ENCODE measurements at regions not wholly inside any gene's neighbourhood (a gene's known extent, or its start where the extent isn't known, plus 50 kb on each side); places are given as distances from the start of the nearest gene placed in this dataset.

- no peaks in the 10 kb centered on the region for H3K4me1 Mint-ChIP-seq (ENCODE audit: low read depth)
- no peak for TF ChIP-seq CTCF (IDR thresholded peaks at IDR 0.05)
- CTCF ChIA-PET: no interaction called here
- POLR2A ChIA-PET: no interaction called here
- no peaks in the 10 kb centered on the region for H3K36me3 Mint-ChIP-seq (ENCODE audit: low read depth)
- no peak for ATAC-seq
- DNase-seq: no peak
- H3K4me3 Mint-ChIP-seq: no peak overlapping the region
- no peaks in the 10 kb centered on the region for H3K9me3 Mint-ChIP-seq
- intact Hi-C loops (cut with micrococcal nuclease): no loop called here
- H3K27me3 Mint-ChIP-seq: no peaks in the 10 kb centered on the region
- no peak overlapping the region for H3K27ac Mint-ChIP-seq
These were observed 75.3 kb upstream of the SCEL start for GRCh38 chr13:77460195-77460594.

GRCh38 chr13:77459592-77459991 is 75.9 kb upstream of the SCEL start:
- DNase-seq (no peak), ATAC-seq (no peak)
- Mint-ChIP-seq H3K36me3 (ENCODE audit: low read depth) (no peaks in the 10 kb centered on the region), H3K4me1 (ENCODE audit: low read depth) (no peaks in the 10 kb centered on the region), H3K9me3 (no peaks in the 10 kb centered on the region), H3K27ac (no peak overlapping the region), H3K4me3 (no peak overlapping the region), H3K27me3 (no peaks in the 10 kb centered on the region)
- CTCF ChIA-PET: interaction anchor here (1.2 kb wide), 1 partner anchor 537 kb away, joined by 3 read pairs; no protein-coding TSS in a partner anchor
- no peak for TF ChIP-seq CTCF (IDR thresholded peaks at IDR 0.05)
- POLR2A ChIA-PET: no interaction called here
- intact Hi-C loops (cut with micrococcal nuclease): no loop called here

- DNase-seq: no peak
- no peak for ATAC-seq
- no peak for TF ChIP-seq CTCF (IDR thresholded peaks at IDR 0.05)
- Mint-ChIP-seq H3K27ac (no peak overlapping the region), H3K36me3 (ENCODE audit: low read depth) (no peaks in the 10 kb centered on the region), H3K9me3 (no peaks in the 10 kb centered on the region), H3K27me3 (no peaks in the 10 kb centered on the region), H3K4me3 (no peak overlapping the region), H3K4me1 (ENCODE audit: low read depth) (no peaks in the 10 kb centered on the region)
- POLR2A ChIA-PET: interaction anchor here (0.8 kb wide), 1 partner anchor 133 kb away, joined by 3 read pairs; no protein-coding TSS in a partner anchor
- CTCF ChIA-PET: interaction anchor here (1.2 kb wide), 1 partner anchor 537 kb away, joined by 3 read pairs; no protein-coding TSS in a partner anchor
- intact Hi-C loops (cut with micrococcal nuclease): no loop called here
These were observed 76.8 kb upstream of the SCEL start for GRCh38 chr13:77458736-77459135.

GRCh38 chr13:77457966-77458365 is 77.5 kb upstream of the SCEL start:
- ChIA-PET POLR2A (interaction anchor here (0.8 kb wide), 1 partner anchor 132 kb away, joined by 3 read pairs; no protein-coding TSS in a partner anchor), CTCF (interaction anchor here (0.8 kb wide), 1 partner anchor 20 kb away, joined by 3 read pairs; no protein-coding TSS in a partner anchor)
- ATAC-seq: no peak

GRCh38 chr13:77456271-77456670 is 79.2 kb upstream of the SCEL start:
- Mint-ChIP-seq H3K27me3 (peaks cover 2% of the 10 kb centered on the region), H3K27ac (no peak overlapping the region), H3K9me3 (no peaks in the 10 kb centered on the region), H3K36me3 (ENCODE audit: low read depth) (no peaks in the 10 kb centered on the region), H3K4me1 (ENCODE audit: low read depth) (no peaks in the 10 kb centered on the region), H3K4me3 (no peak overlapping the region)
- ChIA-PET POLR2A (no interaction called here), CTCF (interaction anchor here (1.6 kb wide), 1 partner anchor 22 kb away, joined by 4 read pairs; no protein-coding TSS in a partner anchor)
- DNase-seq (no peak), ATAC-seq (no peak)
- TF ChIP-seq CTCF (IDR thresholded peaks at IDR 0.05): no peak
- intact Hi-C loops (cut with micrococcal nuclease): no loop called here

More at GRCh38 chr13:77457966-77458365, 77.5 kb upstream of the SCEL start:
- Mint-ChIP-seq H3K27ac (no peak overlapping the region), H3K4me1 (ENCODE audit: low read depth) (no peaks in the 10 kb centered on the region), H3K9me3 (no peaks in the 10 kb centered on the region), H3K27me3 (no peaks in the 10 kb centered on the region), H3K4me3 (no peak overlapping the region), H3K36me3 (ENCODE audit: low read depth) (no peaks in the 10 kb centered on the region)
- intact Hi-C loops (cut with micrococcal nuclease): no loop called here
- no peak for TF ChIP-seq CTCF (IDR thresholded peaks at IDR 0.05)
- no peak for DNase-seq

Measured in activated CD8-positive, alpha-beta T cell treated with anti-CD3 and anti-CD28 coated beads for 36 hours (primary cell).